ENCODE measurements at regions not wholly inside any gene's neighbourhood (a gene's known extent, or its start where the extent isn't known, plus 50 kb on each side); places are given as distances from the start of the nearest gene placed in this dataset.

DNA sequence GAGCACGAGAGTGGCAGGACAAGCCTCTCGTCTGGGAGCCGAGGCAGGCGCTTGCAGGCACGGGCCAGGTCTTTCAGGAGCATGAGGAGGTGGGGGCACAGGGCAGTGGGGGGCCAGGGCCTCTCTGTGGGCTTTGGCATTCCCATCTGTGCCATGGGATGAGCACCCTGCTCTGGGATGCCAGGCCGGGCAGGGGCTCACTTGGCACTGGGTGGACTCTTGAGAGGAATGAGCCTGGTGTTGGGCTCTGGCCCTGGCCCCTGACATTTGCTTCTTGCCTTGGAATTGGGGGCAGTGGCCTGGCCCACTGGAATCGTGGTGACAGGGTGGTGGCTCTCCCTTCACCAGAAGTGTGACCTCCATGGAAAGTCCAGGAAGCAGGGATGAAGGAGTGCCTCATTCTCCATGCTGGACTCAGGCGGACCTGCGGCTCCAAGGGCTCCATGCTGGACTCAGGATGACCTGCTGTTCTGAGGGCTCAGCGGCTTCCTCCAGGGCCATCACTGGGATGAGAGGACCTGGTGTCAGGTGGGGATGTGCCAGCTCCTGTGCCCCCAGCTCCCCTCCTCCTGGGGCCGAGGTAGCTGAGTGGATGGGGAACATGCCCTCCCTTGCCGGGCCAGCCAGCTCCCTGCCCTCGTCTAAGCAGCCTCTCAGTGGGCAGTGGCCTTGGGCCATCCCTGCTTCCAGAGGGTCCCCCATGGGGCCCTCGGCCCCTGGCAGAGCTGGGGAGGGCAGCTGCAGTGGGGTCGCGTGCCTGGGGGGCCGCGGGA, 220.3 kb downstream of the KIF26A start:
- ATAC-seq (no peak), DNase-seq (peak; percentile 58)
- H3K4me1 ChIP-seq = no peaks in the 10 kb centered on the region
- no peaks in the 10 kb centered on the region for H3K36me3 ChIP-seq
- H3K4me3 ChIP-seq = no peak overlapping the region
- H3K27me3 ChIP-seq = peaks cover 4% of the 10 kb centered on the region
- no peaks in the 10 kb centered on the region for H3K9me3 ChIP-seq
- intact Hi-C loops (cut with DNase I) = no loop called here
- TF ChIP-seq, protein P1, sequence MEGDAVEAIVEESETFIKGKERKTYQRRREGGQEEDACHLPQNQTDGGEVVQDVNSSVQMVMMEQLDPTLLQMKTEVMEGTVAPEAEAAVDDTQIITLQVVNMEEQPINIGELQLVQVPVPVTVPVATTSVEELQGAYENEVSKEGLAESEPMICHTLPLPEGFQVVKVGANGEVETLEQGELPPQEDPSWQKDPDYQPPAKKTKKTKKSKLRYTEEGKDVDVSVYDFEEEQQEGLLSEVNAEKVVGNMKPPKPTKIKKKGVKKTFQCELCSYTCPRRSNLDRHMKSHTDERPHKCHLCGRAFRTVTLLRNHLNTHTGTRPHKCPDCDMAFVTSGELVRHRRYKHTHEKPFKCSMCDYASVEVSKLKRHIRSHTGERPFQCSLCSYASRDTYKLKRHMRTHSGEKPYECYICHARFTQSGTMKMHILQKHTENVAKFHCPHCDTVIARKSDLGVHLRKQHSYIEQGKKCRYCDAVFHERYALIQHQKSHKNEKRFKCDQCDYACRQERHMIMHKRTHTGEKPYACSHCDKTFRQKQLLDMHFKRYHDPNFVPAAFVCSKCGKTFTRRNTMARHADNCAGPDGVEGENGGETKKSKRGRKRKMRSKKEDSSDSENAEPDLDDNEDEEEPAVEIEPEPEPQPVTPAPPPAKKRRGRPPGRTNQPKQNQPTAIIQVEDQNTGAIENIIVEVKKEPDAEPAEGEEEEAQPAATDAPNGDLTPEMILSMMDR (IDR thresholded peaks at IDR 0.05) = no peak
- no peak overlapping the region for H3K27ac ChIP-seq

DNA sequence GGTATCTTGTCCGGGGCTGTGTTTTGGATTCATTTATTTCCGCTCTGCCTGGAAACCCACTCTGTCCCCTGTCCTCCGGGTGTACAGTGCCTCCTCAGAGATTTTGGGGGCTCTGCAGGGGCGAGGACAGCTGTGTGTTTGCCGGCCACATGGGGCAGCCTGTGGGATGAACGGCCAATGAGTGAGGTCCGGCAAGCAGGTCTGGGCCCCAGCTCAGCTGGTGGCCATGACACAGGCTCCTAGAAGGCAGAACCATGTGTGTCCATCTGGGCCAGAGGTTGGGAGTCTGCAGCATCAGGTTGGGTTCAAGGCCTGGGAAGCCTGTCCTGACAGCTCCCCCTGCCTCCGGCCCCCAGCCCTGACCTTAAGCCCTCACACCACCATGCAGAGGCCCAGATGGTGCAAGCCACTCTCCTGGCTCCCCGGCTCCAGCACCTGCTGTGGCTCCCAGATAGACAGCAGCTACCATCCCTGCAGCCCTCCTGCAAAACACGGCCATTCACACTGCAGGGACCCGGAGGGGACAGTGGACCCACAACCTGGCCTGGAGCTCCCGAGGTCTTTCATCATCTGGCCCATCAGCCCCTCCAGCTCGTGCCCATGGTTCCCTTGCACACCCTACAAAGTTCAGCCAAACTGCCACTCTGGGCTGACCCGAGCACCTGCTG, 220.1 kb upstream of the C14orf180 start:
- Histone ChIP-seq H3K27ac (no peak overlapping the region), H3K4me3 (no peak overlapping the region), H3K9me3 (no peaks in the 10 kb centered on the region), H3K36me3 (no peaks in the 10 kb centered on the region), H3K27me3 (peaks cover 4% of the 10 kb centered on the region), H3K4me1 (no peaks in the 10 kb centered on the region)
- intact Hi-C loops (cut with DNase I) = no loop called here
- no peak for DNase-seq
- ATAC-seq = no peak
- TF ChIP-seq, protein P1 (IDR thresholded peaks at IDR 0.05) = no peak

DNA sequence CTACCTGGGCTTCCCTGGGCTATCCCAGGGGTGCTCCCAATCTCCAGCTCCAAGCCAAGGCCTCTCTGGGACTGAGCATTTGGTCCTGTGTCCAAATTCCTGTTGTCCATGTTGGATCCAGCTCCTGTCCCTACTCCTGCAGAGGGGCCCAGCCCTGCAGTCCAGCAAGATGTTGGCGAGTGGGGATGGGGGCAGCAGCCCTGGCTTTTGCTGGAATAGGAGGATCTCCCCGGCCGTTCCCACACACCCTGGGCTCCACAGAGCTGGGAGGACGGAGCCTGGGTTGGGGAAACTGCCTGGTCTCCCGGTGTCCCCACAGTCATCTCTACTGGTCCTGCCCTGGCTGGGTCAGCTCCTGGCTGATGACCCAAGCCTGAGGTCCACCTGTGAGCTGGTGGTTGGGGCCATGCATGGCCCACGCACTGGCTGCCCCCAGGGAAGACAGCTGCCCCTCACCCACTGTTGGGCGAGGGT, 219.6 kb upstream of the C14orf180 start:
- Histone ChIP-seq H3K4me1 (no peaks in the 10 kb centered on the region), H3K27ac (no peak overlapping the region), H3K9me3 (no peaks in the 10 kb centered on the region), H3K27me3 (peaks cover 4% of the 10 kb centered on the region), H3K4me3 (no peak overlapping the region), H3K36me3 (no peaks in the 10 kb centered on the region)
- ATAC-seq (no peak), DNase-seq (peak; percentile 50)
- TF ChIP-seq, protein P1 (IDR thresholded peaks at IDR 0.05) = no peak
- intact Hi-C loops (cut with DNase I) = no loop called here

DNA sequence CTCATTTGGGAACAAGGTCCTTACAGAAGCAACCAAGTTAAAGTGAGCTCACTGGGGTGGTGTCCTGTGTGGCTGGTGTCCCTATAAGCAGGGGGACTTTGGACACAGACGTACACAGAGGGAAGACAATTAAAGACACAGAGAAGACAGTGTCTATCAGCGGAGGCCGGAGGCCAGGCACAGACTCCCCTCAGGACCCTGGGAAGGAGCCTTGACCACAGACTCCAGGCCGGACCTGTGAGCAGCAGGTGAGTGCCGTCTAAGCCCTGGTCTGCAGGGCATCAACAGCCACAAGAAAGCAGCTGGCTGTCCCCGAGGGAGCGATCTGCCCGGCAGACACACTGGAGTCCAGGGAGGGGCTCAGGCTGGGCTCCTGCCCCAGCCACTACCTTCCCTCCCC, 219.1 kb upstream of the C14orf180 start:
- intact Hi-C loops (cut with DNase I) = no loop called here
- no peaks in the 10 kb centered on the region for H3K9me3 ChIP-seq
- TF ChIP-seq, protein P1 (IDR thresholded peaks at IDR 0.05) = no peak
- DNase-seq (peak; percentile 50), ATAC-seq (no peak)
- H3K4me1 ChIP-seq = no peaks in the 10 kb centered on the region
- H3K36me3 ChIP-seq = no peaks in the 10 kb centered on the region
- H3K27ac ChIP-seq = no peak overlapping the region
- H3K27me3 ChIP-seq = peaks cover 4% of the 10 kb centered on the region
- H3K4me3 ChIP-seq = no peak overlapping the region

DNA sequence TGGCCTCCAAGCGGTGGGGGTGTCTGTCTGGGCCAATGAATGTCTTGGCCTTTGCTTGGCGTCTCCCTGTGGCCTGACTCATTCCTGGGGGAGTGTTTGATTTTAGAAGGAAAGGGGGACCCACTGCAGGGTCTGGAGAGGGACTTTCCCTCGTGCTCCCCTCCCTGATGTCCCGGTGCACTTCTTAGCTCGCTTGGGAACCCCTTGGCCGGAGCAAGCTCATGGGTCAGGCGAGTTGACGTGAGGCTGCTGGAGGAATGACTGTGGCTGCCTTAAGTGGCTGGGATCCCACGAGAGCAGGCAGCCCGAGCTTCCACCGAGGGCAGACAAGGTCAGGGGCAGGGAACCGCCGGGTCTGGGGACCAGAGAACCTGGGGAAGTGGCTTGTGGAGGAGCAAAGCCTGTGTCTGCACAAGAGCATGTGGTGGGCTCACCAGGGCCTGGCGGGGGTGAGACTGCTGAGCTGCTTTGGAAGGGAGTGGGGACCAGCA, 218.4 kb upstream of the C14orf180 start:
- Histone ChIP-seq H3K27ac (no peak overlapping the region), H3K27me3 (peaks cover 4% of the 10 kb centered on the region), H3K4me3 (no peak overlapping the region), H3K9me3 (no peaks in the 10 kb centered on the region), H3K36me3 (no peaks in the 10 kb centered on the region), H3K4me1 (no peaks in the 10 kb centered on the region)
- TF ChIP-seq, protein P1 (IDR thresholded peaks at IDR 0.05) = no peak
- no peak for ATAC-seq
- DNase-seq = no peak
- intact Hi-C loops (cut with DNase I) = no loop called here
